GM18519 (cell line): ENCODE measurements at regions not wholly inside any gene's neighbourhood (a gene's known extent, or its start where the extent isn't known, plus 50 kb on each side); places are given as distances from the start of the nearest gene placed in this dataset.

Experiments used
- ATAC-seq: cut with Tn5 transposase; IDR thresholded peaks from one replicate; pipeline ENCODE4 v1.9.1; 2021; ENCODE audit warnings: mild to moderate bottlenecking, moderate library complexity; ENCODE audit not compliant: unreplicated experiment, low FRiP score

DNA sequence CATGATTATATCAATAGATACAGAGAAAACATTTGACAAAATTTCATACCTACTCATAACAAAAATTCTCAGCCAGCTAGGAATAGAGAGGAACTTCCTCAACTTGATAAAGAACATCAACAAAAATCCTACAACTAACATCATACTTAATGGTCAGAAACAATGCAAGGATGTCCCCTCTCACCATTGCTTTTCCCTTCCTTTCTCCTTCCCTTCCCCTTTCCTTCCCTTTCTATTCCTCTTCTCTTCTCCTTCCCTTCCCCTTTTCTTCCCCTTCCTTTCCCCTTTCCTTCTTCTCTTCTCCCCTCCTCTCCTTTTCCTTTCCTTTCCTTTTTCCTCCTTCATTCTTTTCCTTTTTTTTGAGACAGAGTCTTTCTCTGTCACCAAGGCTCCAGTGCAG is 418.3 kb upstream of the B3GAT1 start:
- ATAC-seq = no peak

DNA sequence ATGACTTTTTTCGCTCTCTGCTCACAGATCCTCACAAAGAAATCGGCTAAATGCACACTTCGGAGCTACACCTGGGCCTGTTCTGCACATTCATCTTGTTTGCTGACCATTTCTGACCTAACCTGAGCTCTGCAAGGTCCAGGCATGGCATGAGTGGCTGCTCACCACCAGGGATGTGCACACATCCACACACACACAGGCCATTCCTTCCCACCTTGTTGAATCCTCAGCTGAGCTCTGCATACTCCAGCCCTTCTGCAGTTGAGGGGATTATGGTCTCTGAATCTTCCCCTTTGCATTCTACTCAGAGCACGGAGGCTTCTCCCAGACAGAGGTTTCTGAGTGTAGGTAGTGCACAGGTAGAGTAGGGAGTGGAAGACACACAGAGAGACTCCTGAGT is 411.9 kb upstream of the B3GAT1 start:
- no peak for ATAC-seq

DNA sequence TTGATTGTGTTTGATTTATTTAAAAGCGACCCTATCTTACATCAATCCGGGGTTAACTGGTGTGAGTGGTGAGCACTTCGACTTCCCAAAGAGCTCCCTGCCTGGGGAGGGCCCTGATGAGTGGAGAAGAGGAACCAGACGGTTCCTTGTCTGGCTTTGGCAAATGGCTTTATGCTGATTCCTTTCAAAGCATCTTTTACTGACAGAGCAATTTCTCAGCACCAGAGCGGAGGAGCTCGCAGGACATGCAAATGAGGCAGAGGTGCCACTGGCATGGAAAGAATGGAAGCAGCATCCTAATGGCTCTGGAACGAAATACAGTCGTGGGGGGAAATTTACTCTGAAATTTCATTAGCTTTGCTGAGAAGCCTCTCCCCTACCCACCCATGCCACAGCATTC is 410.9 kb upstream of the B3GAT1 start:
- no peak for ATAC-seq

DNA sequence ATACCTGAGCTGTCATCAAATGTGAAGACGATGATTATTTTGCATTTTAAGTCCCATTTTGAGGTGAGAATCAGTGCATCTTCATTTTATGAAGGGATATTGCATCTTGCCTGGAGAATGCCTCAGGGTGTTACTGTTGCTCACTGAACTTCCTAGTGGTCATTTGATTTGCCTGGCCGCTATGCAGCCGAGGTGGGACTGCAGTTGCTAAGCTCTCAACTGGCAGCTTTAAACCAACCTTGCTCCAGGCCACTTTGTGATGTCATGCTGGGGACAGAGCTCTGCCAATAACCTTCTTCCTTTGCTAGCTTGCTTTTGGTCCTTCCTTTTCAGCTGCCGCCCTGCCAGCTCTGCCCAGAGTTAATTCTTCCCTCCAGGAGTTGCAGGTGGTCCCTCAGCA is 409.4 kb upstream of the B3GAT1 start:
- no peak for ATAC-seq

DNA sequence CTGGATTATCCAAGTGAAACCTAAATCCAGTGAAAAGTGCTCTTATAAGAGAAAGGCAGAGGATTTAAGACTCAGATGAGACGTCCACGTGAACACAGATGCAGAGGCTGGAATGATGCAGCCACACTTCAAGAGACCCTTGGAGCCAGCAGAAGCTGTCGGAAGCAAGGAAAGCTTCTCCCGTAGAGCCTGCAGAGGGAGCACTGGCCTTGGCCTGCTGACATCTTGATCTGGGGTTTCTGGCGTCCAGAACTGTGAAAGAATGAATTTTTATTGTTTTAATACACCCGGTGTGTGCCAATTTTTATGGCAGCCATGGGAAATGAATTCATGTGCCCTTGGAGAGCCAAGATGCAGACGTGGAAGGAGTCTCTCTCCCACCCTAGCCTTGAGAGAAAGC is 407.0 kb upstream of the B3GAT1 start:
- no peak for ATAC-seq

DNA sequence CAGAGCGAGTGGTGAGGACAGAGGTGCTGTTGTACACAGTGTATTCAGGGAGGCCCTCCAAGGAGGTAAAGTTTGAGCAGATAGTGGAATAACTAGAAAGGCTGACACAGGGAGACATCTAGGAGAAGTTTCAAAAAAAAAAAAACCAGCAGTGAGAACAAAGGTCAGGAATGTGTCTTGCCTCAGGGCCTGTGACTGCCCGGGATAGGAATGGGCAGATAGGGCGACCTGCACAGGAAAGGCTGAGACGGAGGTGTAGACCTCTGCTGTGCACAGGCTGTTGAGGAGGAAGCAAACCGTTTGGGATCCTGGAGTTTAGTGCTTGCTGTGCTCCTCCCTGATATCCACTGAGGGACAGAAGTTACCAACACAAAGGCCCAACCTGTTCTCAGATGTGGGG is 406.5 kb upstream of the B3GAT1 start:
- no peak for ATAC-seq

DNA sequence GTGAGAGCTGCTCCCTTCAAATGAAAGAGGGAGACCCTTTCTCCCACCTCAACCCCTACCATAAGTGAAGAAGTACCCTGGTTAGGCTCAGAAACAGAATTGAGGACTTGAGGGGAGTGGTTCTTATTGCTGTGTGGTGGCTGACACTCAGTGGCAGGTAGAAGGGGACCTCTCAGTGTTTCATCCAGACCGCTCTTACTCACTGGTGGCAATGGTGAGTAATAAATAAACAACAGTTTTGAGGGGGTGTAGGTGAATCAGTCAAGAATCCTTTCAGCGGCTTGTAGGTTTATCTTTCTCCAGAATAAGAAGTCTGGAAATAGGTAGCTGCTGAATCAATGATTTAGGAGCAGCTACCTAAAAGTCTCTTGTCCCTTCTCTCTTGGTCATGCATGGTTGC is 403.4 kb upstream of the B3GAT1 start:
- no peak for ATAC-seq

DNA sequence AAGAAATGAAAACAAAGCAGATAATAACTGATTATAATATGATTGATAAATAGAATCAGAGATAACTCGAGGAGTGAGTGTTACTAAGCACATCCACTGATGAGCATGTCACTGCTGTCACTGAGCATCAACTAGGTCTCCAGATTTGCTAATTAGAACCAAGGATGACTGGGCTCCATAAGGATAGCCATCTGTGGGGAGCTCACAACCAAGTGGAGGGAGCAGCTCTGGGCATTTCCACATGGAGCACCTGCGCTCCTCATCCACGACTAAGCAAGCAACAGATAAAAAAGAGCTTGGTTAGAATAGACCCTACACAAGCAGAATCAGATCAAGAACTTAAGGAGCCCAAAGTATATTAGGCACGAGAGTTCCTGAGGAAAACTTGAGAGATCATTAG is 396.0 kb upstream of the B3GAT1 start:
- ATAC-seq = no peak

DNA sequence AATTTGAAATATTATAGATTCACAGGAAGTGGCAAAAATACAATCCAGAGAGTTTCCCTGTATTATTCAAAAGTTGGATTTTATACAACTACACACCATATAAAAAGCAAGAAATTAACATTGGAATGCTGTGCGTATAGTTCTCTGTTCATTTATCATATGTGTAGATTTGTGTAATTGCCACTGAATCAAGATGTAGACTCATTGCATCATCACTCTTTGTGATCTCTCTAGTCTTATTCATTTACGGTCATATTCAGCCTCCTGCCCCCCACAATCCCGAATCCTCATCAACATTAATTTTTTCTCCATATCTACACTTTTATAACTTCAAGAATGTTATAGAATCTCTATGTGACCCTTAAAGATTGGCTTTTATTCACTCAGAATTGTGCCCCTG is 390.6 kb upstream of the B3GAT1 start:
- ATAC-seq = no peak

DNA sequence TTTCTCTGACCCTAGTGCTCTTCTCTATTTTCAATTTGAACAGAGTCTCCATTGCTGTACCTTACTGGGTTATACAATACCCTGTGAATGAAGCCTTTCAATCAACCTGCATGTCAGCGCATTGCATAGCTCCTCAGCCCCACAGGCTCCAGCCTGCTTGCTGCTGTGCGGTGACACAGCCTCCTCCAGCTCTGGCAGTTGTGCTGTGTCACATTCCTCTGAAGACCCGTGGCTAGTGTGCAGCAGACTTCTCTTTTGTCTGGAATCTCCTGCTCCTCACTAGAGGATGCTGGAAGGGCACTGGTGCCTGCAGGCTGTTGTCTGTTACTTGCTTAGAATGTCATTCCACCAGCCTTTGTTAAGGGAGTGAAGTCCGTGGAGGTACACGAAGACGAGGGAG is 390.1 kb upstream of the B3GAT1 start:
- no peak for ATAC-seq

DNA sequence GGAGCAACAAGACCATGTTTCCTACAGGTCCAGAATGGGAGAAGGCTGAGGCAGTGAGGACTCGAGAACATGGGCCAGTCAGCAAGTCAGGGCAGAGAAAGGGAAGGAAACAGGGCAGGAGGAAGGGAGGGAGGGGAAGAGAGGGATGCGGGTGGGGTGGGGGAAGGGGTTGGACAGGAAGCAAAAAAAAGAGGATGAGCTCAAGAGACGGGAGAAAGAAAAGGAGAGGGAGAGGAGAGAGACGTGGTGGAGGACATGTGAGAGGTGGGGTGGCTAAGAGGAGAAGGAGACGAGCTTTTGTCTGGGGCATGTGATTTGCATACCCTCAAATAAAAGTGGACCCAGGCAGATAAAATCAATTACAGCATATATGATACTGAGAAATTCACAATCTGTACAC is 389.5 kb upstream of the B3GAT1 start:
- ATAC-seq = no peak

DNA sequence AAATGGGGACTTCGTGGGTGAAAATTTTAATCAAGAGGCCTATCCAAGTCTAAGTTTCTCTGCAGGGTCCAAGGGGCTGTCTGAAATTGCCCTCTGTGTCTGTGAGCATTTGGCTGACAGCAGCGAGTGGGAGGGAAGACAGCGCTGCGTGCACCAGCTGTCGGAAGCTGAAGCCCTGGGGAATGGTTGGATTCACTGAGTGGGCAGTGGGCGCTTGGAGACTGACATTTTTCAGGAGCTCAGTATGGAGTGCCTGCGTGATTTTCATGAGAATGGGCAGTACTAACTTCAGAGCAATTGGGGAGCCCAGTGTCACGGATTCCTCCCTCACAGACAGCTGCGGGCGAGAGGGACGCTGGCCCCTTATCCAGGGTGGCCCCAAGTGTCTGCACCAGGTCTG is 388.8 kb upstream of the B3GAT1 start:
- no peak for ATAC-seq

DNA sequence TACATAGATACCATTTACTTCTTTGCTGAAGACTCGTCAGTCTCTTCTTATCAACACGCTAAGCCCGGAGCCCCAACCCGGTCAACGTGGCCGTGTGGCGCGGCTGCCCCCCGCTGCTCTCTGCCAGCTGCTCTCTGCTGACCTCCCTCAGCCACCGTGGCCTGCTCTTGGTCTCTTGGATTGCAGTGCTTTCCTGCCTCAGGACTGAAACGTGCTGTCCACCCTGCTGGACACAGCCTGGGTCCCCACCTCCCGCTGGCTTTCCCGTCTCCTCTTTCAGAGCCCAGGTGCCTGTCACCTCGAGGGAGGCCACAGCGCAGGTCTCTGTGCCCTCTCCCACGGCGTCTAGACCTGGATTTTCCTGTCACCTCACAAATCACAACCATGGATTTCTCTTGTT is 388.1 kb upstream of the B3GAT1 start:
- no peak for ATAC-seq

DNA sequence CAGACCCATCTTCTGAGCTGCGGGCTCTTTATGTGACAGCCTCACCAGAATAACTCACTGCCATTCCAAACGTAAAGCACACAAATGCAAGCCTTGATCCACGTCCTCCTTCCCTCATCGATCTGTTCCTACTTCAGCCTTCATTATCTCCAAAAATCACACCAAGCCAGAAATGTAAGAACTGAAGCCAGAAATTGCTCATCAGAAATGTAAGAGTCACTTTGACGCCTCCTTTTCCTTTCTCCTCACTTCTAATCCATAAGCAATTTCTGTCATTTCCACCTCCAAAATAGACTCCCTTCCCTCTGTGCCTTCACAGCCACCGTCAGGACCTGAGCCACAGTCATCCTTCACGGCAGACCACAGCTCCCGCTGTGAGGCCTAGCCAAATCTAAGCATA is 387.3 kb upstream of the B3GAT1 start:
- ATAC-seq = no peak

DNA sequence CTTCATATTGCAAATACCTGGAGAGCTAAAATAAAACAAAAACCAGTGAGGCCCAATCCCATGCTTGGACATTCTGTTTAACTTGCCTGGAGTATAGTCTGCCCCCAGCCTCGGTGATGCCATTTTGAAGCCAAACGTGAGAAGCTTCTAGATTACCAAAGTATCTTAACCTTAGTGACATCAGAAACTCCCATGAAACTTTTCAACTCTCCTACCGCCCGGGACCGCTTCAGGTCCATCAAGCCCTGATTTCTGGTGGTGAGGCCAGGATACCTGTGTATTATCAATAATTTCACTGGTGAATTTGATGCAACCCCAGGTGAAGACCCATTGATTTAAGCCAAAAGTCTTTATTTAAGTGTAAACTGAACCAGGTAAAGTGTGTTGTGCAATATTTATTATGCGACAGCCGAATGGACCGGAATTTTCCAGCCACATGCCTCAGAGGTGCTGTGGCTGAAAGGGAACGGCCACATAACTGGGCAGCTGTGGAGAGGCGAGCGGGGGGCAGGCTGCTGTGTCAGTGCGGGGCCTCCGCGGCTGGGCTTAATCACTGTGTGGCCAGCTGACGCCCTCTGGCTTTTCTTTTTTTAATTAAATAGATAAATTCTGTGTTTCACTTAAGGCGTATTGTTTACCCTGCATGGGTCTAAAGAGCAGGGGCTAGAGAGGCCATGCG is 385.5 kb upstream of the B3GAT1 start:
- no peak for ATAC-seq

DNA sequence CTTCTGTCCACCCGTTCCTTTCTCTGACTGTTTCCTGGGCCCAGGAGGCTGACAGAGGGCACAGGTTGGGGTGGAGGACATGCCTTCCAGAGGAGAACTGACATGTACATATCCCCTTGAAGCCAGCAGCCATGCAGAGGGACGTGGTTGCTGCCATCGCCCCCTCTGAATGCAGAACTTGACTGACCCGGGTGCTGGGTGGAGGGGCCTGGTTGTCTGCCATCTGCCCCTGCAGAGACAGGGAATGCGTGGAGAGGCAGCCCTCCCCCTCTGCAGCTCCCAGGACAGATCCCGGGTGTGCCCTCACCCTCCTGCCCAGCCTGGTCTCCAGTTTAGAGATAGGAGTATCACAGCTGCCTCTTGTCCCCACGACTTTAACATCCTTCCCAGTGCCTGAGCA is 383.0 kb upstream of the B3GAT1 start:
- ATAC-seq = no peak

DNA sequence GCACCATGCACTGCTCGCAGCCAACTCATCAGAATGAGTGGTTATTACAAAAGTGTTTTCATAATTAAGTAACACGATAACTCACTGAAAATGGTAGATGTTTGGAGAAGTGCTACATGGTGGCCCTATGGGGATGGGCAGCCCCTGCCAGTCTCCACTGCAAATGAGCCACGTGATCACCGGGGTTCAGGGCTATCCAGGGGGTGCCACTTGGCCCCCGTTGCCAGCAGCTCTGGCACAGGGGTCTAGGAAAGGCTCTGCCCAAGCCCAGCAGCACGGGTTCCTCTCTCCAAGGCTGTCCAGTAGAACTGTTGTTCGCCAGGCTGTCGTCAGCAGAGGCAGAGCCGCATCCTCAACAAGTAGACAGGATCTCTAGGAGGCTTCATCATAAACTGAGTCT is 382.1 kb upstream of the B3GAT1 start:
- no peak for ATAC-seq

DNA sequence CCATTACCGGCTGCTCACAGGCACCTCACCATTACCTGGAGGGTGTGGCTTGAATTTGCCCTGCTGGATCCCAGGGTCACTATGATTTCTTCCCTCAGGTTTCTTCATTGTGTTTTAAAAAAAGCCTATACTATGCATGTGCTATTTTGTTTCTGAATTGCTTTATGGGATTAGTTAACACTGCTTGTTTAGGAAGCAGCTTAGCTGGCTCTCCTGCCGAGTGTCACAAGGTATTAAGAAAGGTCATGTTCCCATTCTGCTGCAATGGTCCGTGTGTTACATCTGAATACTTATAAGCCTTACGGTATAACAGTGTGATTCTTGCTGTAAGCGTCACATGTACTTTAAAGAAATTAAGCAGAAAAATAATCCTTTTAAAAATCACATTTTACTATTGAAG is 380.6 kb upstream of the B3GAT1 start:
- ATAC-seq = no peak

DNA sequence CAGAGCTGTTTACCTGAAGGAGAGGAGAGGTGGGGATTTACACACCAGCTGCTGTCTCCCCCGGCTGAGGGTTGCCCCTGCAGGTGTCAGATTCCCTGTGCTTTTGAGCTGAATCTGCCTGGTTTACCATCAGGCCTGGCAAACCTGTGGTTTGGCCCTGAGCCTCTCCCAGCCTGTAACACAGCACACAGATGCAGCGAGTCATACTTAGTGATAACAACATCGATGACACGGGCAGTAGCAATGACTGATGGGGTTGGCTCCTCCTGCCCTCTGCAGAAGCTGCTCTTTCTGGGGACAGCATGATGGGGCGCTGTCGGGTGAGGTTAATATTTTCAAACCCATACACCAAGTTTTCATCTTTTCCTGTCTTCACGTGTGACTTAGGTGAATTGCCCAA is 380.0 kb upstream of the B3GAT1 start:
- ATAC-seq = no peak

DNA sequence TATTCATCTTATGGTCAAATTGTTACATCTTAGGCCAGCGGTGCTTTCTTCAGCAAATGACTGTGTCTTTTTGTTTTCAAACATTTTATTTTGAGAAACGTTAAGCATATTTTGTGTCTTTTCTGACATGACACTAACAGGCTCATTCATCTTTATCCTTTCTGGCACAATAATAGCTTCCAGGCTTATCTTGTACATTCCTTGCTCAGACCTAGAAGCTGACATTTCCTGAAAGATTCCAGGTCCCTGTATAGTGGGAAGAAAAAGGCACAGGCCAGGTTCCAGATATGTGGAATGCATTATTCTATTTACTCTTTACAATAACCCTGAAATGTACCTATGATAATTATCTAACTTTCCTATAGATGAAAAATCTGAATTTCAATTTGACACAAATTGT is 379.1 kb upstream of the B3GAT1 start:
- ATAC-seq = no peak

DNA sequence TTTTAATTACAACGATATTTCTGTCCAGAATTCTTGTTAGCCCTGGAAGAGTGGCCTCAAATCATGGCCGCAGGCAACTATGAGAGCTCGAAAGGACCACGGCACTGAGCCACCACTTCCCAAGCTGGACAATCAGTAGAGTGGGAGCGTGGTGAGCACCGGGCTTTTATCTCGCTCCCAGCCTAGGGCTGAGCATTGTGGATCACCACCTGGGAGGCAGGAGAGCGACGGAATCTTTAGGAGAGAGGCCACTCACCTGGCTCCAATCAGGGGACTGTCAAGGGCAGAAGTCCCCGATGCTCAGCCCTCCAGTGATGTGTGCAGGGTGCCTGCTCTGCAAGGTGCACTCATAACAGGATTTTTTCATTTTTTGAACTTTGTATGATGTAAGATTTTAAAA is 377.1 kb upstream of the B3GAT1 start:
- no peak for ATAC-seq

DNA sequence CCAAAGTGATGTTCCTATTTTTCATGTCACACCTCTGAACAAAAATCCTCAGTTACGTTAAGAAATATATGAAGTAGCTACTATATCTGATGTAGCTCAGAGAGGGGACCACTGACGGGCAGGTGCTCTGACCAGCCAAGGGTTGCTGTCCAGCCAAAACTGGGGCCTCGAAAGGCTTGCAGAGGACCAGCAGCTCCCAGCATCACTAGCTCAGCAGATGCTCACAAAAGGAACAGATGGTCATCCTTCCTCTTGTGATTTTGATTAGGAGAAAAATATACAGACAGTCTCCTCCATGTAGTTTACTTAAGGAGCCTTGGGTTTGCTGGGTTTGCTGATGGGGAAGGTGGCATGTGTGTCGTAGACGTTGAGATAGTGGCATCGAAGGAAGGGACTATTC is 374.6 kb upstream of the B3GAT1 start:
- ATAC-seq = no peak

DNA sequence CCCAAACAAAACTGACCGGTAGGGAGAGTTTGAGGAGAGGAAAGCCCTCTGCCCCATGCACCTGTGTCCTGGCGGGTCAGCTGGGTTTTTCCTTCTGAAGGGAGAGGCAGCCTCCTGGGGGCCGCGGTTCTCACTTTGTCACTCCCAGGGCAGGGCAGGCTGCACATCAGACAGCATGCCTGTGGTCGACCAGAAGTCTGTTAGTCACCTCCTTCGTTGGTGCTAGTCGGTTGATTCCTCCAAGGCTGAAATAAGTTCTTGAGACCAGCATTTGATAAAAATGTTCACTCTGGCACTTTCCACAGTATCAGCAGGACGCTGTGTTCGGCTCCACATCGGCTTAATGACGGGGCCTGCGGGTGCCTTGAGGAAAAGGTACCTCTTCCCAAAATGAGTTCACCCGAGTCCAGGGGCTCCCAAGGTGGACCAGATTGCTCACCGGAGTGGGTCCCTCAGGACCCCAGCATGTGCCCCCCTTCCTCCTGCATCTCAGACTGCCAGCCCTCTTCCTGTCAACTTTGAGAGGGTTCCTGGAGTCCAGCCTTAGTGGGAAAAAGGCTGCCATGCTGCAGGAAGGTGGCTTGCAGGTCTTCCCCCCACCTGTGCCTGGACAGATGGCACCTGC is 373.7 kb upstream of the B3GAT1 start:
- ATAC-seq = no peak
